HG02588 (cell line): ENCODE measurements at regions not wholly inside any gene's neighbourhood (a gene's known extent, or its start where the extent isn't known, plus 50 kb on each side); places are given as distances from the start of the nearest gene placed in this dataset.

Source experiments
- ATAC-seq: cut with Tn5 transposase; IDR thresholded peaks from one replicate; pipeline ENCODE4 v1.9.1; 2021; ENCODE audit warnings: mild to moderate bottlenecking, moderate library complexity; ENCODE audit not compliant: unreplicated experiment

GRCh38 chr2:126792993-126793392, 105.7 kb upstream of the TEX51 start:
- no peak for ATAC-seq

- no peak for ATAC-seq
Observed at GRCh38 chr2:126793885-126794613, 104.6 kb upstream of the TEX51 start.

GRCh38 chr2:126795656-126796055, 103.0 kb upstream of the TEX51 start:
- ATAC-seq = no peak

- ATAC-seq = no peak
Observed at GRCh38 chr2:126796931-126797621, 101.6 kb upstream of the TEX51 start.

- ATAC-seq = no peak
Observed at GRCh38 chr2:126797622-126798275, 100.9 kb upstream of the TEX51 start.

- ATAC-seq = no peak
Observed at GRCh38 chr2:126798276-126799140, 100.2 kb upstream of the TEX51 start.

GRCh38 chr2:126799301-126799700, 99.4 kb upstream of the TEX51 start:
- ATAC-seq = no peak

- ATAC-seq = no peak
Observed at GRCh38 chr2:126801473-126801872, 97.2 kb upstream of the TEX51 start.

- no peak for ATAC-seq
Observed at GRCh38 chr2:126802316-126802715, 96.4 kb upstream of the TEX51 start.

GRCh38 chr2:126802774-126803433, 95.8 kb upstream of the TEX51 start:
- ATAC-seq = no peak

- no peak for ATAC-seq
Observed at GRCh38 chr2:126803434-126803775, 95.3 kb upstream of the TEX51 start.

GRCh38 chr2:126804347-126804746, 94.3 kb upstream of the TEX51 start:
- no peak for ATAC-seq

GRCh38 chr2:126808929-126809328, 89.8 kb upstream of the TEX51 start:
- no peak for ATAC-seq

- ATAC-seq = no peak
Observed at GRCh38 chr2:126809340-126809739, 89.3 kb upstream of the TEX51 start.

- no peak for ATAC-seq
Observed at GRCh38 chr2:126810001-126810400, 88.7 kb upstream of the TEX51 start.

GRCh38 chr2:126811101-126811500, 87.6 kb upstream of the TEX51 start:
- ATAC-seq = no peak

- ATAC-seq = no peak
Observed at GRCh38 chr2:126817172-126817571, 81.5 kb upstream of the TEX51 start.

GRCh38 chr2:126822115-126822514, 76.6 kb upstream of the TEX51 start:
- no peak for ATAC-seq

GRCh38 chr2:126822921-126823320, 75.8 kb upstream of the TEX51 start:
- no peak for ATAC-seq

GRCh38 chr2:126823951-126824350, 74.7 kb upstream of the TEX51 start:
- ATAC-seq = no peak

- no peak for ATAC-seq
Observed at GRCh38 chr2:126824663-126825062, 74.0 kb upstream of the TEX51 start.
